ENCODE measurements at regions not wholly inside any gene's neighbourhood (a gene's known extent, or its start where the extent isn't known, plus 50 kb on each side); places are given as distances from the start of the nearest gene placed in this dataset.
A peak's percentile ranks its signal among the peaks of the same experiment; 100 is the strongest.

DNA sequence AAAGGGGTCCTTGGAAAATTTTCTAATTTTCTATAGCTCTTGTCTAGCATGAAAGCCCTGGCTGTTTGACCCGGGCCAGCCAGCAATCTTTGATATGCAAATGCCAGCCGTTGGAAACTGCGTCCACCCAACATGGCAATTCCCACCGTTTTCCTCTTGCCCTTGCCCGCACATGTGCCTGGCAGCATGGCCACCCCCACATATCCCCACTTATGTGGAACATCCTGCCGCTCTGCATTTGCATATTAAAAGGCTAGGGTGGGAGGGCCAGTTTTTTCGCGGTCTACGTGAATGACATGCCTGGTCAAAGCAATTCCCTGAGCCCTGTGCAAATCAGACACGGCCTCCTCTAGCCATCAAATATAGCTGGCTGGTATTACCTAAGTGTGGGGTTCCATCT lies 110.3 kb upstream of the TDRD3 start:
- H3K9ac ChIP-seq (ENCODE audit: low read length), result no peak overlapping the region
- no peaks in the 10 kb centered on the region for H3K4me1 ChIP-seq (ENCODE audit: control insufficient read depth, insufficient read depth, low read length)
- no peaks in the 10 kb centered on the region for H3K36me3 ChIP-seq (ENCODE audit: control insufficient read depth, insufficient read depth, low read length, severe bottlenecking)
- H3K27me3 ChIP-seq (replicated peaks; ENCODE audit: control insufficient read depth, insufficient read depth, low read length), result peaks cover 42% of the 10 kb centered on the region
- H3K9me3 ChIP-seq (ENCODE audit: control insufficient read depth, low read length), result no peaks in the 10 kb centered on the region
- no peak overlapping the region for H3K4me3 ChIP-seq (ENCODE audit: low read length)
- DNase-seq (ENCODE audit: low read depth), result no peak

DNA sequence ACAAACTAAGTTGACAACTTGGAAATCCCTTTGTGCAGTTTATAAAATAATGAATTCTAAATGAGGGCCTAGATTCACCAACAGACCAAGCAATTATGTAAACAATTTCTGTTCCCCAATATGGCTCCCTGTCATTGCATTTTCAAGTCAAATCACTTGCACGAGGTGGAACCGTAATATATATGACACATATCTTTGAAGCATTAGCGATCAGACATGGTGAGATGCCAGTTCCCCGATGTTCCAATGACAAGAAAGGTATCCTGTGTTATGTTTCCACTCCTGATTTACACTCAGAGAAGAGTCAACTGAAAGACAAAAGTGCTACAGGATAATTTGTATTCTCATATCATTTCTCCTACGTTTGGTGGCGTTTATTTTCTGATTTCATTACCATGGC lies 108.5 kb upstream of the TDRD3 start:
- Histone ChIP-seq H3K36me3 (ENCODE audit: control insufficient read depth, insufficient read depth, low read length, severe bottlenecking) (no peaks in the 10 kb centered on the region), H3K4me1 (ENCODE audit: control insufficient read depth, insufficient read depth, low read length) (no peaks in the 10 kb centered on the region), H3K27me3 (replicated peaks; ENCODE audit: control insufficient read depth, insufficient read depth, low read length) (peaks cover 40% of the 10 kb centered on the region), H3K9ac (ENCODE audit: low read length) (no peak overlapping the region), H3K9me3 (ENCODE audit: control insufficient read depth, low read length) (no peaks in the 10 kb centered on the region), H3K4me3 (ENCODE audit: low read length) (no peak overlapping the region)
- no peak for DNase-seq (ENCODE audit: low read depth)

DNA sequence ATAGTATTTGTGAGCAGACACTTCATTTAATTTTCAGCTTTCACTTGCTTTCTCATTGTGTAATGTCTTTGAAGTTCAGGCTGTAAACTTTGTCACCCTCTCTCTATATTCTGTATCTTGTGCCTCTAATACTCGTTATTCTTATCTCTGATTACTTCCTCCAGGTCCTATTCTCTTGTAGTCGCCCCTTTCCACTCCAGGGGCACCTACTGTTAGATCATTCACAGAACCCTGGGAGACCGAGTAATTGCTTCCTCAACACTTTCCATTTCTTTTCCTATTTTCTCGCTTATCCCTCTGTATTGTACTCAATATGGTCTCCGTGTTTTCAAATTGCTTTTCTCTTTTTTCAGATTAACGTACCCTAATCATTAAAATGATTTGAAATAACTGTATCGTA lies 93.9 kb upstream of the TDRD3 start:
- Histone ChIP-seq H3K9me3 (ENCODE audit: control insufficient read depth, low read length) (no peaks in the 10 kb centered on the region), H3K4me3 (ENCODE audit: low read length) (no peak overlapping the region), H3K27me3 (replicated peaks; ENCODE audit: control insufficient read depth, insufficient read depth, low read length) (peaks cover 10% of the 10 kb centered on the region), H3K9ac (ENCODE audit: low read length) (no peak overlapping the region), H3K36me3 (ENCODE audit: control insufficient read depth, insufficient read depth, low read length, severe bottlenecking) (no peaks in the 10 kb centered on the region), H3K4me1 (ENCODE audit: control insufficient read depth, insufficient read depth, low read length) (no peaks in the 10 kb centered on the region)
- no peak for DNase-seq (ENCODE audit: low read depth)

DNA sequence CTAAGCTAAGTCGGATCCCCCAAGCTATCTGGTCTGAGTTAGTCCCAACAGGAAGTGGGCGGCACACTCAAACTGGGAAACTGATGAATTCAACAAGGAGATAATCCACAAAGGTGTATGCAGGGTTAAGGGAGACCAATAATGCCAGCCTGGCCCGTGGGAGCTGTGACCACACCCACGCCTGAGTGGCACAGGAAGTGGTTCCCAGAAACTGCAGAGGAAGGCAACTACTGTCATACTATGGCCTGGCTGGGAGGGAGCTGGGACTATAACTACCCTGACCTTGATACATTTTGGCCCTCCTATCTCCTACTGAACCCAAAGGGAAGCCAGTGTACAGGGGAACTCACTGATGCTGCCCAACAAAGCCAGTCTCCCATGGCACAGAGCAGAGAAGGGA lies 85.5 kb upstream of the TDRD3 start:
- Histone ChIP-seq H3K4me3 (ENCODE audit: low read length) (no peak overlapping the region), H3K36me3 (ENCODE audit: control insufficient read depth, insufficient read depth, low read length, severe bottlenecking) (no peaks in the 10 kb centered on the region), H3K9me3 (ENCODE audit: control insufficient read depth, low read length) (no peaks in the 10 kb centered on the region), H3K9ac (ENCODE audit: low read length) (no peak overlapping the region), H3K4me1 (ENCODE audit: control insufficient read depth, insufficient read depth, low read length) (no peaks in the 10 kb centered on the region), H3K27me3 (replicated peaks; ENCODE audit: control insufficient read depth, insufficient read depth, low read length) (no peaks in the 10 kb centered on the region)
- DNase-seq (ENCODE audit: low read depth), result no peak

DNA sequence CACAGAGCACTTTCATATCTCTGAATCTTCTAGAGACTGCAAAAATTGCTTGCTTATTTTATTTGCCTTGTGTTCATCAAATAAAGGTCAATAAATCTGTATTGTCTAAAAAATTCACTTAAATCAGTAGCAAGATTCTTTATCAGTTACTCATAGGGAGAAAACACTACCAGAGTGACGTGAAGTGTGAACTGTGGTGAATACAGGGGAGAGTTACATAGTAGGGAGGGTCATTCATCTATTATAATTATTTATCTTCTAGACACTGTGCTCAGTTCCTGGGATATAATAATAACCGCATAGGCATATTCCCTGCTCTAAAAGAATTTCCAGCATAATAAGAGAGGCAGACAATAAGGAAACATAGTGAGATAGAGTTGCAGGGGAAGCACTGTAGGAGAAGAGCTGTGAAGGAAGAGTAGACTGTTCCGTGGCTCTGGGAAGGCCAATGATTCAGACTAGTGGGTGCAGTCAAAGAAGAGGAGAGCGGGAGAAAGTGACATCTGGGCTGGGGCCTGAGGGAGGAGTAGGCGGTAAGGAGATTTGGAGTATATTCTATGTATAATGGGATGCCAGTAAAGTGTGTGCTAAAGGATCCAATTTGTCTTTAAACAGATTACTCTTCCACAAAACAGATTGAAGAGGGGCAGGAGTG lies 84.0 kb upstream of the TDRD3 start:
- H3K36me3 ChIP-seq (ENCODE audit: control insufficient read depth, insufficient read depth, low read length, severe bottlenecking), result no peaks in the 10 kb centered on the region
- no peaks in the 10 kb centered on the region for H3K4me1 ChIP-seq (ENCODE audit: control insufficient read depth, insufficient read depth, low read length)
- H3K9me3 ChIP-seq (ENCODE audit: control insufficient read depth, low read length), result no peaks in the 10 kb centered on the region
- no peak overlapping the region for H3K9ac ChIP-seq (ENCODE audit: low read length)
- H3K27me3 ChIP-seq (replicated peaks; ENCODE audit: control insufficient read depth, insufficient read depth, low read length), result peaks cover 11% of the 10 kb centered on the region
- no peak overlapping the region for H3K4me3 ChIP-seq (ENCODE audit: low read length)
- no peak for DNase-seq (ENCODE audit: low read depth)

DNA sequence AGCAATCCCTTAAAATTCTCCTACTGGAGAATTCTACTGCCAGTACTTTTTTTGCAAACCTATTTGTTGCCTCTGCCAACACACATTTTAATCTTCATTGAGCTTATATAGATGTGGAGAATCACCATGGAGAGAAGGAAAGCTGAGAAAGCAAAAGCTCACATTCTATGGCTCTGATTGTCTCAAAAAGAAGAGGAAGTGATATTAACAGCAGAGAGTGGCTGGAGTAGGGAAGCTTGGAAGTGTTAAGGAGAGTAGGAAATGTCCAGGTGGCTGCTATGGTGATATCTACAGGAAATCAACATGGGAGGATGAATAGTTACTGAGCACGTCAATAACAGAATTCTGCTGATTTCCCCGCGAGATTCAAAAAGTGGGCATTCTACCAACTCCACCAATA lies 78.8 kb upstream of the TDRD3 start:
- Histone ChIP-seq H3K36me3 (ENCODE audit: control insufficient read depth, insufficient read depth, low read length, severe bottlenecking) (no peaks in the 10 kb centered on the region), H3K27me3 (replicated peaks; ENCODE audit: control insufficient read depth, insufficient read depth, low read length) (peaks cover 11% of the 10 kb centered on the region), H3K4me3 (ENCODE audit: low read length) (no peak overlapping the region), H3K9ac (ENCODE audit: low read length) (no peak overlapping the region), H3K9me3 (ENCODE audit: control insufficient read depth, low read length) (no peaks in the 10 kb centered on the region), H3K4me1 (ENCODE audit: control insufficient read depth, insufficient read depth, low read length) (no peaks in the 10 kb centered on the region)
- no peak for DNase-seq (ENCODE audit: low read depth)

DNA sequence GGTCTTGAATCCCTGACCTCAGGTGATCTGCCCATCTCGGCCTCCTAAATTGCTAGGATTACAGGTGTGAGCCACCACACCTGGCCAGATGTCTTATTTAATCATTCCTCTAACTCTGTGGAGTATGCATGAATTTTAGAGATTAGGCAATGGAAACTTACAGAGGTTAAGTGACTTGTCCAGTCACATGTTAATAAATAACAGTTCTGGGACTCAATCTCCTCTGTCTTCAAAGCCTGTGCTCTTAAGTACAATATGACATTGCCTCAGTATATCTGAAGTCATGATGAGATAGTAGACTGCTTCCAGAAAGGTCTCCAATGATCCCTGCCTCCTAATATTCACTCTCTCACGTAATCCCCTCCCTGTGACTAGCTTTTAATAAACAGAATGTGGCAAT lies 72.9 kb upstream of the TDRD3 start:
- no peak overlapping the region for H3K4me3 ChIP-seq (ENCODE audit: low read length)
- H3K9ac ChIP-seq (ENCODE audit: low read length), result no peak overlapping the region
- no peaks in the 10 kb centered on the region for H3K9me3 ChIP-seq (ENCODE audit: control insufficient read depth, low read length)
- no peaks in the 10 kb centered on the region for H3K36me3 ChIP-seq (ENCODE audit: control insufficient read depth, insufficient read depth, low read length, severe bottlenecking)
- no peaks in the 10 kb centered on the region for H3K4me1 ChIP-seq (ENCODE audit: control insufficient read depth, insufficient read depth, low read length)
- no peak for DNase-seq (ENCODE audit: low read depth)
- no peaks in the 10 kb centered on the region for H3K27me3 ChIP-seq (replicated peaks; ENCODE audit: control insufficient read depth, insufficient read depth, low read length)

DNA sequence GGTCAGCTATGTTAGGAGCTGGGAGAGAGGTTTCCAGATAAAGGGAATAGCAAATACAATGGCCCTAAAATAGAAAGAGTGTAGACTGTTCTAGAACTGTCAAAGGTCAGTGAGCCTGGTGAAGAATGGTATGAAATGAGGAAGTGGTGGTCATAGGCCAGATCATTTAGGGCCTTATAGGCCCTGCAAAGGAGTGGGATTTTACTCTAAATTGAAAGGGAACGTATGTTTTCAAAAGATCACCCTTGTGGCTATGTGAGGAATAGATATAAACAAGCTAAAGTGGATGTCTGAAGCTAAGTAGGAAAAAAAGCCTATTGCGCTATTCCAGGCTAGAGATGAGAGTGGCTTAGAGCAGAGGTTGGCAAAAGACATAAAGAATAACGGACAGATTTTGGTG lies 70.7 kb upstream of the TDRD3 start:
- H3K4me1 ChIP-seq (ENCODE audit: control insufficient read depth, insufficient read depth, low read length), result no peaks in the 10 kb centered on the region
- no peaks in the 10 kb centered on the region for H3K9me3 ChIP-seq (ENCODE audit: control insufficient read depth, low read length)
- no peak for DNase-seq (ENCODE audit: low read depth)
- H3K27me3 ChIP-seq (replicated peaks; ENCODE audit: control insufficient read depth, insufficient read depth, low read length), result no peaks in the 10 kb centered on the region
- no peak overlapping the region for H3K9ac ChIP-seq (ENCODE audit: low read length)
- H3K36me3 ChIP-seq (ENCODE audit: control insufficient read depth, insufficient read depth, low read length, severe bottlenecking), result no peaks in the 10 kb centered on the region
- no peak overlapping the region for H3K4me3 ChIP-seq (ENCODE audit: low read length)

DNA sequence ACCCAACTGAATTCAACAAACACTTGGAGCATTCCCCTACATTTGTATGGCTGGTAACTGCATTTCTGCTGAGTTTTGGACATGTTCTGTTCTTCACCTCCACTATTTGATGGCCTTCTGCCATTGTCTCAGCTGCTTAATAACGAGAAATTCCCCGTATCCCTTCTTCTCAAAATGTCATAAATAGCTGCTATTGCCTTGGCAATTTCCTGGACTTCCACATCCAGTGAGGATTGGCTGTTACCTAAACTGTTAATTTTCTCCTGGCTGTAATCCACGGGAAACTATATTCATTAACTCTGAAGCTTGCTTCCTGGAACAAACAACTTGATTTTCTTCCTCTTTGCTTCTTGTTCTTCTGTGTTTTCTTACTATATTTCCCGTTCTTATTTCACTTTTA lies 69.5 kb upstream of the TDRD3 start:
- no peak for DNase-seq (ENCODE audit: low read depth)
- Histone ChIP-seq H3K9me3 (ENCODE audit: control insufficient read depth, low read length) (no peaks in the 10 kb centered on the region), H3K36me3 (ENCODE audit: control insufficient read depth, insufficient read depth, low read length, severe bottlenecking) (no peaks in the 10 kb centered on the region), H3K9ac (ENCODE audit: low read length) (no peak overlapping the region), H3K4me1 (ENCODE audit: control insufficient read depth, insufficient read depth, low read length) (no peaks in the 10 kb centered on the region), H3K4me3 (ENCODE audit: low read length) (peak overlapping the region; percentile 47), H3K27me3 (replicated peaks; ENCODE audit: control insufficient read depth, insufficient read depth, low read length) (no peaks in the 10 kb centered on the region)

DNA sequence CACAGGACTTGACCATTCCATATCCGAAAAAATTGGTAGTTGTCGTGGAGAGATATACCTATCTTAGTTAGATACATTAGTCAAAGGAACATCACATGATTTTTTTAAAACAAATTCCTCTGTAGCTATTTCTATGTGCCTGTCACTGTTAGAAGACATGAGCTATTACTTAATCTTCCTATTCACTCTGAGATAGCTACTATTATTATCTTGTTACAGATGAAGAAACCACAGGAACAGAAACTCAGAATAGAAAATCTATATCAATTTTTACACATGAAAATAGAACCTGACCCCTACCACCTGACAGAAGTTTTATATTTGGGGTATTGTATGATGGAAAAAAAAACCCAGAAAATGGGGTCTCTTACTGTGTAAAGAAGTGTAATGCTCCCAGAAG lies 68.9 kb upstream of the TDRD3 start:
- Histone ChIP-seq H3K9me3 (ENCODE audit: control insufficient read depth, low read length) (peaks cover 5% of the 10 kb centered on the region), H3K4me3 (ENCODE audit: low read length) (no peak overlapping the region), H3K9ac (ENCODE audit: low read length) (no peak overlapping the region), H3K36me3 (ENCODE audit: control insufficient read depth, insufficient read depth, low read length, severe bottlenecking) (no peaks in the 10 kb centered on the region), H3K27me3 (replicated peaks; ENCODE audit: control insufficient read depth, insufficient read depth, low read length) (no peaks in the 10 kb centered on the region), H3K4me1 (ENCODE audit: control insufficient read depth, insufficient read depth, low read length) (no peaks in the 10 kb centered on the region)
- no peak for DNase-seq (ENCODE audit: low read depth)

DNA sequence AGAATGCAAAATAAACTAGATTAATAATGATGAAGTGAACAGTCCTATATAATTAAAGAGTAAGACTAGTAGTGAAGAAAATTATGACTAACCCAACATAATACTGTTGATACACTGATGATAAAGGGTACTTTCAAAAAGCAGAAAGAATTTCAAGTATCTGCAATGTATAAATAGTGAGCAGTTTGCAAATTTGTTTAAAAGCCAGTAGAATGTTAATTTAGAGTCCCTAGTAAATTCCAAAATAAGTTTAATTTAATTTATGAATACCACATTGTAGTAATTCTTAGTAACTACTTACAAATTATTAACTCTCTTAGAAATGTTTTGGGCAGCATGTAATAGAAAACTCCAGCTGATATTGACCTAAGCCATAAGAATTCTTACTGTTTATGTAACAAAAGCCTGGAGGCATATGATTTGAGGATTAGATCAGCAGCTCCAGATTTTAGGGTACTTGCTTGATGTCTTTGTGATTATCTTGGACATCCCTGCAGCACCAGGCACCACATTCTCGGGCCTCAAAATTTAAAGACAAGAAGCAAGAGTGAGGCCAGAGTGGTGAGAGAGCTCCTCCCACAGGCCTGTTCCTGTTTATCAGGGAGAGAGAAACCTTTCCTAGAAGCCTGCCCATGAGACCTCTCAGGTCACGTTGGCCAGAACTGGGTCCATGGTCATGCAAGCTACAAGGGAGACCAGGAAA lies 67.6 kb upstream of the TDRD3 start:
- Histone ChIP-seq H3K27me3 (replicated peaks; ENCODE audit: control insufficient read depth, insufficient read depth, low read length) (no peaks in the 10 kb centered on the region), H3K4me1 (ENCODE audit: control insufficient read depth, insufficient read depth, low read length) (no peaks in the 10 kb centered on the region), H3K36me3 (ENCODE audit: control insufficient read depth, insufficient read depth, low read length, severe bottlenecking) (no peaks in the 10 kb centered on the region), H3K9ac (ENCODE audit: low read length) (no peak overlapping the region), H3K9me3 (ENCODE audit: control insufficient read depth, low read length) (peaks cover 11% of the 10 kb centered on the region), H3K4me3 (ENCODE audit: low read length) (no peak overlapping the region)
- DNase-seq (ENCODE audit: low read depth), result peak; percentile 40

All from adipocyte (in vitro differentiated cells).